ENCODE measurements at regions not wholly inside any gene's neighbourhood (a gene's known extent, or its start where the extent isn't known, plus 50 kb on each side); places are given as distances from the start of the nearest gene placed in this dataset.
"Not testable (repeated sequence)": the region's sequence is repeated elsewhere in the genome, so short reads cannot be mapped to it uniquely, and the experiment has no call there.

DNA sequence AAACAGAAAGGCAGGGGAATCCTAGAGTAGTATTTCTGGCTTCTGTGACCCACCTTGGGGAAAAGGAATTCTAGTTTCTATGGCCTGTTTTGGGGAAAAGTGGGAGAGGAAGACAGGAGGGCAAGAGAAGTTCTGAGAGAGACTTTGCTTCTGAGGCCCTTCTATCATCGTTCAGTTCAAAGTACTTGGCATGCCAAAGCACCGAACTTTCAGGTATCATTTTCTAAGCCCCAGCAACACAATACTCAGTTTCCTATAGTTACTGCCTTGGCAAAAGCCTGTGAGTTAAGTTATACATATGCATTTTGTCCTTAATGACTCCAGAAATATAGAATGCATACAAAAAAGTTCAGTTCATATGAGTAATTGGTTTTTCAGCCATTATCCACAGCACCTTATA is 74.1 kb upstream of the CHD2 start:
- no peak for DNase-seq (ENCODE audit: low spot score)

DNA sequence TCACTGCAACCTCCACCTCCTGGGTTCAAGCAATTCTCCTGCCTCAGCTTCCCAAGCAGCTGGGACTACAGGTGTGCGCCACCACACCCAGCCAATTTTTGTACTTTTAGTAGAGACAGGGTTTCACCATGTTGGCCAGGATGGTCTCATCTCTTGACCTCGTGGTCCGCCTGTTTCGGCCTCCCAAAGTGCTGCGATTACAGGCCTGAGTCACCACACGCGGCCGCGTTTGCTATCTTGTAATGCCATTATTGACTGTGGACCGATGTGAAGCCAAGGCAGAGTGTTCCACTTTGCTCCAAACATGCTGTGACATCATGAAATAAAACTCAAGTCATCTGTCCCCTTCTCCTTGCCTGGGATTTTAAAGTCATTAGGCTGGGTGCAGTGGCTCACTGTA is 72.1 kb upstream of the CHD2 start:
- not testable (repeated sequence) for DNase-seq (ENCODE audit: low spot score)

GRCh38 chr15:92829875-92830274 is 70.2 kb upstream of the CHD2 start:
- no peak for DNase-seq (ENCODE audit: low spot score)

DNA sequence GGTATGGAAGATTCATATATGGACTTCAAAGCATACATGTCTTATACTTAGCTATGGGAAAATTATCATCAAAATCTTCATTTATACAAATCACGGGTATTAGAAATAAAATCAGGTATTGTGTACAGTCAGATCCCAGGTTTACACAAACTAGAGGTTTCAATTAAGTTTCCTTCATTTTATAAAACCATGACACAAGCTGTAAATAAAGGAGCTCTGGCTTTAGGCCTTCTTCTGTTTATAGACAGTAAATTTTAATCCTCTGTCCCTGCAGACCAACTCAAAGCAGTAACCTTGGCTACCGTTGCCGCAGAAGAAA is 68.8 kb upstream of the CHD2 start:
- DNase-seq (ENCODE audit: low spot score) = no peak

GRCh38 chr15:92831655-92832328 is 68.3 kb upstream of the CHD2 start:
- DNase-seq (ENCODE audit: low spot score) = peak; percentile 95

DNA sequence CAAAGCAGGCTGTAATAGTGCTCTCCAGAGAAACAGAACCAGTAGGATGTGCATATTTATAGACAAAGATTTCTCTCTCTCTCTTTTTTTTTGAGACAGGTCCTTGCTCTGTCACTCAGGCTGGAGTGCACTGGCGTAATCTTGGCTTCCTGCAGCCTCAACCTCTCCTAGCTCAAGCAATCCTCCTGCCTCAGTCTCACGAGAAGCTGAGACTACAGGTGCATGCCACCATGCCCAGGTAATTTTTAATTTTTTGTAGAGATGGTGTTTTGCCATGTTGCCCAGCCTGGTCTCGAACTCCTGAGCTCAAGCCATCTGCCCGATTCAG is 67.1 kb upstream of the CHD2 start:
- DNase-seq (ENCODE audit: low spot score) = peak; percentile 39

- DNase-seq (ENCODE audit: low spot score) = no peak
Measured at GRCh38 chr15:92833493-92834271, 66.4 kb upstream of the CHD2 start.

- DNase-seq (ENCODE audit: low spot score) = peak; percentile 13
Measured at GRCh38 chr15:92839696-92840095, 60.4 kb upstream of the CHD2 start.

DNA sequence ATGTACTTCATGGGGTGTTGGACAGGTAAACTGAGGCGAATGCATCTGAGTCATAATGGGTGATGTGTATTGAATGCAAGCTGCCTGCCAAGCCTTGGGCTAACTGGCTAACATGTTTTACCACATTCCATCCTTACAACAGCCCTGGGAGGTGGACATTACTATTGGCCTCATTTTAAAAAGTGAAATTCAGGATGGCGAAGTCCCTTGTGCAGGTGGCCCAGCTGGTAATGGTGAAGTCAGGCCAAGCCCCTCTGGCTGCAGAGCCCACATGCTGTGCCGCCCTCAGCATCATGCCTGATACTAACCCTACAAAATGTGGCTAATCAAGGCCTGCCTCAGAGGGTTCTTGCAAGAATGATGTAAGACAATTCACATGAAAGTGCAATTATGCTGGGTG is 60.0 kb upstream of the CHD2 start:
- no peak for DNase-seq (ENCODE audit: low spot score)

- no peak for DNase-seq (ENCODE audit: low spot score)
Measured at GRCh38 chr15:92843326-92843725, 56.8 kb upstream of the CHD2 start.

DNA sequence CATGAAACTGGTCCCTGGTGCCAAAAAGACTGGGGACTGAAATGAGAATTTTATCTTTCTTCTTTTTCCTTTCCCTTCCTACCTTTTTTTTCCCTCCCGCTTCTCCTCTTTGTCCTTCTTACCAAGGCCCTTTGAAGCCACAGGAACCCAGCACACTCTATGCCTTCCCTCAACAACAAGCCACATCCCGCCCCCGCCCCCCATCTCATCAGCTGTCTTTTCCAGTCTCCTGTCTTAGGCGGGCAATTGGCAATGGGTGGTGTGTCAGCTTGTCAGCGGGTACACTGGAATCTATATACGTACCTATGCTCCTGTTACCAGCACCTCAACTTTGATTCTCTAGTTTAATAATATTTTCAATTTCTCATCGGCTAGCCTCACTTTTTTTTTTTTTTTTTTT is 56.3 kb upstream of the CHD2 start:
- peak; percentile 20 for DNase-seq (ENCODE audit: low spot score)

GRCh38 chr15:92845126-92845508 is 55.0 kb upstream of the CHD2 start:
- DNase-seq (ENCODE audit: low spot score) = peak; percentile 82

GRCh38 chr15:92846741-92847140 is 53.4 kb upstream of the CHD2 start:
- no peak for DNase-seq (ENCODE audit: low spot score)

DNA sequence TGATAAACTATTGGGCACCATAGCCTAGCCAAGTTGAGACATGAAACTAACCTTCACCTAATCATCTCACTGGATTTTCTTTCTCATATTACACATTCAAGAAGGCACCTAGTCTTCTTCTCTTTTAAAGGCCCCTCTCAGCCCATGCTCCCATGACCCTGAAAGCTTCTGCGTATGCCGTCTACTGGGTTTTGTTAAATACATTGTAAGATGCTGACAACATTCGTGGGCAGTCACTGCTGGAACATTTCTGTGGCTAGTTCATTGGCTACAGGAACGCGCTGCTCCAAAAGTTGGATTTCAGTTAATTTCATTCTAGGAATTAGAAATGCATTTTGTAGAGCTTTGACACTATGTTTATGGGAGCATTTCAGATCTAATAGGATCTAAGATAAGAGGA is 52.3 kb upstream of the CHD2 start:
- DNase-seq (ENCODE audit: low spot score) = no peak

DNA sequence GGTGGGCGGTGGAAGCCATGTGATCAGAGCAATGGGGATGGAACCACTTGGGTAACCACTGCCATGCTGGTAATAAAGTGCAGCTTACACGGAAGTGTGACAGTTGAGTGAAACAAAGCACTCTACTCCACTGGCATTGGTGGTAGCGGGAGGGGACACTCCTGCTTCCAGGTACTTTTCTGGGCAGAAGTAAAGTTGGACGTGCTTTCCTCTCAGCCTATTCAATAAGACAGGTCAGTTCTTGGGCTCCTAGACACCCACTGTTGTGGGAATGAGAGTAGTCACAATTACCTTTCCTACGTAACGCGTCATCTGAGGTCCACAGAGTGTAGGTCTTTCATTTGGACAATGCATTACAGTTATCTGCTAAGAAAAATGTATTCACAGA is 51.7 kb upstream of the CHD2 start:
- DNase-seq (ENCODE audit: low spot score) = no peak

GRCh38 chr15:92848852-92849598 is 51.1 kb upstream of the CHD2 start:
- peak; percentile 84 for DNase-seq (ENCODE audit: low spot score)

DNA sequence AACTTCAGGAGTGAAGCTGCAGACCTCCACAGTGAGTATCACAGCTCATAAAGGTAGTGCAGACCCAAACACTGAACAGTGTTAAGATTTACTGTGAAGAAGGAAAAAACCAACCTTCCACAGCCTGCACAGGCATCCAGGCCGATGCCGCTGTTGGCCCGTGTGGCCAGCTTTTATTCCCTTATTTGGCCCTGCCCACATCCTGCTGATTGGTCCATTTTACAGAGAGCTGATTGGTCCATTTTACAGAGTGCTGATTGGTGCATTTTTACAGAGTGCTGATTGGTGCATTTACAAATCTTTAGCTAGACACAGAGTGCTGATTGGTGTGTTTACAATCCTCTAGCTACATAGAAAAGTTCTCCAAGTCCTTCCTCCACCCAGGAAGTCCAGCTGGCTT is 49.9 kb upstream of the CHD2 start:
- not testable (repeated sequence) for DNase-seq (ENCODE audit: low spot score)
